RWPE2 (cell line): ENCODE measurements at regions not wholly inside any gene's neighbourhood (a gene's known extent, or its start where the extent isn't known, plus 50 kb on each side); places are given as distances from the start of the nearest gene placed in this dataset.

Source experiments
- ATAC-seq: fragments of 200-7000 bp; cut with Tn5 transposase; 3 replicates; pipeline ENCODE4 v1.9.1; 2021; ENCODE audit warnings: low read depth
- DNase-seq: peaks from one replicate; pipeline ENCODE4 v3.0.0-alpha.2; 2020; ENCODE audit warnings: low spot score
- H3K27ac ChIP-seq: fragments of 450-650 bp; 2 replicates; pipeline ENCODE4 v1.5.1; 2017; ENCODE audit warnings: mild to moderate bottlenecking; ENCODE audit not compliant: poor library complexity, severe bottlenecking
- H3K27me3 ChIP-seq: fragments of 250-450 bp; sonication (Bioruptor Pico); 2 replicates; pipeline ENCODE4 v1.5.1; 2021; ENCODE audit warnings: mild to moderate bottlenecking, moderate library complexity; ENCODE audit not compliant: insufficient read depth, poor library complexity, severe bottlenecking
- H3K36me3 ChIP-seq: fragments of 250-450 bp; sonication (Bioruptor Pico); 2 replicates; pipeline ENCODE4 v1.5.1; 2020; ENCODE audit warnings: low read depth, mild to moderate bottlenecking, moderate library complexity
- H3K4me1 ChIP-seq: fragments of 250-450 bp; sonication (Bioruptor Pico); 2 replicates; pipeline ENCODE4 v1.5.1; 2021; ENCODE audit warnings: mild to moderate bottlenecking, moderate library complexity; ENCODE audit not compliant: insufficient read depth, poor library complexity, severe bottlenecking
- H3K4me3 ChIP-seq: fragments of 250-450 bp; sonication (Bioruptor Pico); 2 replicates; pipeline ENCODE4 v1.5.1; 2021; ENCODE audit warnings: mild to moderate bottlenecking, moderate library complexity; ENCODE audit not compliant: severe bottlenecking
- H3K9me3 ChIP-seq: fragments of 250-450 bp; sonication (Bioruptor Pico); 2 replicates; pipeline ENCODE4 v1.5.1; 2021; ENCODE audit warnings: mild to moderate bottlenecking, moderate library complexity; ENCODE audit not compliant: severe bottlenecking
- TF ChIP-seq, protein P1 (sequence below): fragments of 450-650 bp; IDR thresholded peaks from one replicate; pipeline ENCODE4 v1.5.1; 2017; ENCODE audit warnings: mild to moderate bottlenecking, moderate library complexity; ENCODE audit not compliant: poor library complexity, severe bottlenecking

- H3K27me3 ChIP-seq, result no peaks in the 10 kb centered on the region
- no peak for ATAC-seq
- no peaks in the 10 kb centered on the region for H3K36me3 ChIP-seq
- H3K9me3 ChIP-seq, result no peaks in the 10 kb centered on the region
- H3K27ac ChIP-seq, result no peak overlapping the region
- no peaks in the 10 kb centered on the region for H3K4me1 ChIP-seq
- no peak overlapping the region for H3K4me3 ChIP-seq
- TF ChIP-seq, protein P1, sequence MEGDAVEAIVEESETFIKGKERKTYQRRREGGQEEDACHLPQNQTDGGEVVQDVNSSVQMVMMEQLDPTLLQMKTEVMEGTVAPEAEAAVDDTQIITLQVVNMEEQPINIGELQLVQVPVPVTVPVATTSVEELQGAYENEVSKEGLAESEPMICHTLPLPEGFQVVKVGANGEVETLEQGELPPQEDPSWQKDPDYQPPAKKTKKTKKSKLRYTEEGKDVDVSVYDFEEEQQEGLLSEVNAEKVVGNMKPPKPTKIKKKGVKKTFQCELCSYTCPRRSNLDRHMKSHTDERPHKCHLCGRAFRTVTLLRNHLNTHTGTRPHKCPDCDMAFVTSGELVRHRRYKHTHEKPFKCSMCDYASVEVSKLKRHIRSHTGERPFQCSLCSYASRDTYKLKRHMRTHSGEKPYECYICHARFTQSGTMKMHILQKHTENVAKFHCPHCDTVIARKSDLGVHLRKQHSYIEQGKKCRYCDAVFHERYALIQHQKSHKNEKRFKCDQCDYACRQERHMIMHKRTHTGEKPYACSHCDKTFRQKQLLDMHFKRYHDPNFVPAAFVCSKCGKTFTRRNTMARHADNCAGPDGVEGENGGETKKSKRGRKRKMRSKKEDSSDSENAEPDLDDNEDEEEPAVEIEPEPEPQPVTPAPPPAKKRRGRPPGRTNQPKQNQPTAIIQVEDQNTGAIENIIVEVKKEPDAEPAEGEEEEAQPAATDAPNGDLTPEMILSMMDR, result no peak
- DNase-seq, result no peak
Observed at GRCh38 chr2:891734-892133, 58.9 kb upstream of the SNTG2 start.

DNA sequence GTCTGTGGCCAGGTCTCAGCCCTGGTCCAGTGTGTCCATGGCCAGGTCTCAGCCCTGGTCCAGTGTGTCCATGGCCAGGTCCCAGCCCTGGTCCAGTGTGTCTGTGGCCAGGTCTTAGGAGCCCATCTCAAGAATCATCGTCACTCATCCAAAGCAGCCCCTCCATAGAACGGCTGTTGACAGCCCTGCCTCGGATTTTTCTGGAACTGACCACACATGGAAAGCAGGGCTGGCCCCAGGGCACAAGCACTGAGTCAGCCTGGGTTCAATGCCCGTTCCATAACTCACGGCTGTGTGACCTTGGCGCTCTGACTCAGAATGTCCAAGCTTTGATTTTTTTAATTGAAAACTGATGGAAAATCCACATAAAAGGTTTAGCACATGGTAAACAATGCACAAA is 59.9 kb upstream of the SNTG2 start:
- ATAC-seq (no peak), DNase-seq (no peak)
- no peaks in the 10 kb centered on the region for H3K27me3 ChIP-seq
- H3K4me1 ChIP-seq, result no peaks in the 10 kb centered on the region
- TF ChIP-seq, protein P1, result no peak
- H3K27ac ChIP-seq, result no peak overlapping the region
- no peaks in the 10 kb centered on the region for H3K36me3 ChIP-seq
- H3K9me3 ChIP-seq, result no peaks in the 10 kb centered on the region
- no peak overlapping the region for H3K4me3 ChIP-seq

DNA sequence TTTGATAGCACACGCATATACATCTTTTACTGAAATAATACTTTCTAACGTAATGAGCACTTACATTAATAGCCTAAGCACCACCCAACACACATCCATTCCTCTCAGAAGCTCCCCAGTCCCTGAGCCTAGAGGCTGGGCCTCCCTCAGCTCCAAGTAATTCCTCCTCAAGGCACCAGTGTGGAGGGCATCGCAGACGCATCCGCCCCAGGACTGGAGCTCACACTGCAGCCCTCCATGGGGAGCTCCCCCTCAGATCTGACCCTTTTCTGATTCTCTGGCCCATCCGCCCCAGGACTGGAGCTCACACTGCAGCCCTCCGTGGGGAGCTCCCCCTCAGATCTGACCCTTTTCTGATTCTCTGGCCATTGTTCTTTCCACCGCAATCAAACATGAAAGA is 60.4 kb upstream of the SNTG2 start:
- H3K4me3 ChIP-seq, result no peak overlapping the region
- H3K27ac ChIP-seq, result no peak overlapping the region
- DNase-seq (no peak), ATAC-seq (no peak)
- no peaks in the 10 kb centered on the region for H3K4me1 ChIP-seq
- no peaks in the 10 kb centered on the region for H3K9me3 ChIP-seq
- TF ChIP-seq, protein P1, result no peak
- no peaks in the 10 kb centered on the region for H3K27me3 ChIP-seq
- H3K36me3 ChIP-seq, result no peaks in the 10 kb centered on the region

DNA sequence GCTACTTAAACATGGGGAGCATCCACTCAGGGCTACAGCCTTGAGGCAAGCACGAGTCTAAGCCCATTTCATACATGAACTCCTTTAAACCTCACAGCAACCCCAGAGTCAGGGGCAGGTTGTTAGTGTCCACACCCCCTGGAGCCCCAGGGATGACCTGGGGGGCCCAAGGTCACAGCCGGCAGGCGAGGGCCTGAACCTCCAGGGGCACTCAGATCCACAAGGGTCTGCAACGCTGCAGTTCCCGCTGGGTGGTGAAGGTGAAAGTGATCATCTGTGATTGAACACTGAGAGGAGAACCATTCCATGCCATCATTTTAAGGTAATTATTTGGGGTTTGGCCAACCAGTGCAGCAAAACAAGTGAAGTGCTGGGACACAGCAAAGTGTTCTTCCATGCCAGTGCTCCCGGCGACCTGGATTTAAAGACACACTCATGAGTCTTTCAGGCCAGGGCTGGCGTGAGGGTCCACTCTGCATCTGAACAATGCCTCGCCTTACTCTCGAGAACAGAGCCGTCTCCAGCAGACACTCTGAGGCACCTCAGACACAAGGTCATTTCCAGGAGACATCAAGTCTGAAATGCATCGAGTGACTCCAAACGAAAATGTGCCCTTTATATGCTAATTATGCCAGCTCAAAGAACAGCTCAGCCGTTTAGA is 61.6 kb upstream of the SNTG2 start:
- Histone ChIP-seq H3K4me1 (no peaks in the 10 kb centered on the region), H3K36me3 (no peaks in the 10 kb centered on the region), H3K27me3 (peaks cover 7% of the 10 kb centered on the region), H3K4me3 (no peak overlapping the region), H3K27ac (no peak overlapping the region), H3K9me3 (no peaks in the 10 kb centered on the region)
- DNase-seq (no peak), ATAC-seq (no peak)
- TF ChIP-seq, protein P1, result no peak

DNA sequence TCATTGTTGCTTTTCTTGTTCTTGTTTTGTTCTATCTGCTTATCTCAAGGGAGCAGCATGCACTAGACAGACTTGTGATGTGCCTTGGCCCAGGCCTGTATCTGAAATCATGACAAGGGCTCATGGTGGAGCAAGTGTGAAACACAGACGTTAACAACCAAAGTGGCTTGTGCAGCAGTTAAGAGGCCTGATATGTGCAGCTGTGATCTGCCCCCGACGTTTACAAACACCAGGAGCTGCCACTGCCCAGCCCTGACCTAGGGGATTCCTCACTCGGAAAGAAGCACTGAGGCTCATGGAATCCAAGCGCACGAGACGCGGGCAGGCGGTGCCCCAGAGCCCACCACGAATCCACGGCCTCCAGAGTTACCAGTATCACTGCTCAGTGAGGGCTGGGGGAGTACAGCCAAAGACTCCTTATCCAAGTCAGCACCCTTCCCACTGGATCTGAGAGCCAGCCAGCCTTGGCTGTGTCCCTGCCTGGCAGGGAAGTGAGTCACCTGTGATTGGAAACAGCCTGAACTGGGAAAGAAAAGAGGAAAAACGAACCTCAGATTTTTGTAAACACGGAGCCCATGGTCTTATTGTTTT is 62.3 kb upstream of the SNTG2 start:
- Histone ChIP-seq H3K36me3 (no peaks in the 10 kb centered on the region), H3K27ac (no peak overlapping the region), H3K9me3 (no peaks in the 10 kb centered on the region), H3K4me1 (no peaks in the 10 kb centered on the region), H3K27me3 (peaks cover 14% of the 10 kb centered on the region), H3K4me3 (no peak overlapping the region)
- TF ChIP-seq, protein P1, result no peak
- ATAC-seq, result no peak
- DNase-seq, result no peak
